ENCODE measurements at regions not wholly inside any gene's neighbourhood (a gene's known extent, or its start where the extent isn't known, plus 50 kb on each side); places are given as distances from the start of the nearest gene placed in this dataset.

GRCh38 chr2:19070886-19071285 is 287.5 kb downstream of the OSR1 start (continued):
- TF ChIP-seq NR3C1 (CRISPR knock-in tag; IDR thresholded peaks at IDR 0.05) (no peak), SRSF9 (IDR thresholded peaks at IDR 0.05; ENCODE audit: borderline replicate concordance, low read depth, low read length) (no peak), CTCFL (IDR thresholded peaks at IDR 0.05; ENCODE audit: borderline replicate concordance, insufficient read depth, low read depth, low read length, poor library complexity, severe bottlenecking) (no peak), FUS (optimal IDR thresholded peaks at IDR 0.05; ENCODE audit: low read depth, low read length) (no peak), MCM5 (IDR thresholded peaks at IDR 0.05; ENCODE audit: low read depth) (no peak), AFF1 (IDR thresholded peaks at IDR 0.05; ENCODE audit: low read depth in 1 of 2, partially characterized antibody in 2 of 2) (no peak)
